Astrocyte (in vitro differentiated cells and primary cell): ENCODE measurements at regions not wholly inside any gene's neighbourhood (a gene's known extent, or its start where the extent isn't known, plus 50 kb on each side); places are given as distances from the start of the nearest gene placed in this dataset.

Source experiments
- CTCF ChIP-seq: IDR thresholded peaks from 2 replicates; pipeline ENCODE4 v1.5.1; 2011; ENCODE audit warnings: low read depth, mild to moderate bottlenecking, inconsistent platforms, low read length, moderate library complexity; ENCODE audit not compliant: insufficient read depth
- EZH2 ChIP-seq: IDR thresholded peaks from 2 replicates; pipeline ENCODE4 v1.6.1; 2012; ENCODE audit warnings: mild to moderate bottlenecking, low read length, inconsistent platforms; ENCODE audit not compliant: insufficient read depth

DNA sequence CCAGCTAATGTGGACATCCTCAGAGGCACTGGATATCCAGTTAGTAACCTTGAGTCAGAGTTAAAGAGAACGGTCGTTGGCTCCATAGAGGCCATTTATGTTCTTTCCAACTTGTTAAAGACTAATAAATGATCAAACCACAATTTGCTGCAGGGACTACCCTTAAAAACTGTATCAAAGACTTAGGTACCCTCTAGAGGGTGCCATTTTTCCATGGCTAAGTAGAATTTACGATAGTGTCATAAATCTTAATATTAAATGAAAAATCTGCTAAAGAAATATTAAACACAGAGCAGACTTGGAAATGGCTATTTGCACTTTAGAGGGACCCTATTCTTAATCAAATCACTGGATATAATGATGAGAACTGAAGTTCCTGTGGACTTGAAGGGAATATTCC lies 685.2 kb upstream of the CHORDC1 start:
- TF ChIP-seq CTCF (no peak), EZH2 (no peak)
